ENCODE measurements at regions not wholly inside any gene's neighbourhood (a gene's known extent, or its start where the extent isn't known, plus 50 kb on each side); places are given as distances from the start of the nearest gene placed in this dataset.

DNA sequence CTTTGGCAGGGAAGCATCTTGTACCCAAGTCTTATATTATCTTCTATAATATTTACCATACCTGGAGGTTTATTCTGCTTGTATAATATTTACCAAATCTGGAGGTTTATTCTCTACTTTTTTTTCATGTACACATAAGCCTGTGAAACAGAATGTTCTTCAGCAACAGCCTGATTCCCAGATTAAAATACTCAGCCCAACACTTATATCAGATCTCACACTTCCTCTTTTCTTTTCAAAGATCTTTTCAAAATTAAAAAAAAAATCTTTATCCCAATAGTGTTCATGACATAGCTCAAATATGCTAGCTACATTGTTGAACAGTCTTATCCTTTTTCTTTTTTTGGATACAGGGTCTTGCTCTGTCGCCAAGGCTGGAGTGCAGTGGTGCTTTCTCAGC is 300.7 kb downstream of the LMO7 start:
- Histone ChIP-seq H2BK120ac (replicated peaks; ENCODE audit: low read depth, low read length) (no peak overlapping the region), H4K8ac (ENCODE audit: extremely low read depth, insufficient read depth, low read length) (no peak overlapping the region), H2AK5ac (ENCODE audit: low read depth, low read length) (no peak overlapping the region), H3K36me3 (ENCODE audit: control insufficient read depth in 2 of 4, insufficient read depth in 4 of 4, low read length in 3 of 4) (no peaks in the 10 kb centered on the region), H3K4me3 (ENCODE audit: extremely low read depth in 1 of 4, insufficient read depth in 2 of 4, low read depth in 3 of 4, low read length in 4 of 4) (no peak overlapping the region), H3K79me1 (ENCODE audit: low read depth, low read length) (no peaks in the 10 kb centered on the region), H3K9me3 (ENCODE audit: insufficient read depth in 2 of 2, low read depth in 1 of 2, low read length in 1 of 2) (no peaks in the 10 kb centered on the region), H3K56ac (replicated peaks; ENCODE audit: insufficient read length, low read depth, low read length) (no peak overlapping the region), H3K4ac (replicated peaks; ENCODE audit: insufficient read length, low read depth, low read length) (no peak overlapping the region), H2BK12ac (ENCODE audit: low read depth, low read length) (no peak overlapping the region), H3K14ac (ENCODE audit: insufficient read length) (no peak overlapping the region), H4K91ac (replicated peaks; ENCODE audit: insufficient read length, low read length) (no peak overlapping the region), H4K20me1 (replicated peaks in 1 of 2; ENCODE audit: control insufficient read depth in 1 of 2, insufficient read depth in 2 of 2, low read length in 2 of 2) (no peaks in the 10 kb centered on the region), H3K27me3 (replicated peaks in 1 of 4; ENCODE audit: control insufficient read depth in 3 of 4, extremely low read depth in 1 of 4, insufficient read depth in 3 of 4, low read length in 3 of 4) (no peaks in the 10 kb centered on the region), H2BK5ac (ENCODE audit: low read depth, low read length) (no peak overlapping the region), H4K5ac (ENCODE audit: insufficient read length, low read depth, low read length) (no peak overlapping the region), H2AFZ (ENCODE audit: low read length) (no peak overlapping the region), H3K27ac (ENCODE audit: low read depth, low read length) (no peak overlapping the region), H3K23ac (ENCODE audit: insufficient read length) (no peak overlapping the region), H3K23me2 (ENCODE audit: low read depth, low read length) (no peaks in the 10 kb centered on the region), H3K4me1 (replicated peaks in 1 of 4; ENCODE audit: control insufficient read depth in 3 of 4, insufficient read depth in 4 of 4, low read length in 3 of 4) (no peaks in the 10 kb centered on the region), H2BK15ac (ENCODE audit: low read length) (no peak overlapping the region), H3K79me2 (ENCODE audit: control insufficient read depth in 1 of 2, insufficient read depth in 2 of 2, low read length in 2 of 2) (no peaks in the 10 kb centered on the region), H3K9ac (replicated peaks in 1 of 4; ENCODE audit: extremely low read depth in 1 of 4, low read depth in 3 of 4, low read length in 3 of 4) (no peak overlapping the region), H3K18ac (ENCODE audit: extremely low read depth, low read length) (no peak overlapping the region), H2BK20ac (ENCODE audit: low read length) (no peak overlapping the region), H3K4me2 (ENCODE audit: insufficient read depth in 1 of 2, low read depth in 2 of 2, low read length in 2 of 2) (no peak overlapping the region)
- WGBS, 2 experiments (ENCODE audit: extremely low coverage in 1 of 2, insufficient coverage in 1 of 2, insufficient read length in 1 of 2, insufficient replicate concordance in 2 of 2, low coverage in 1 of 2, low lambda C conversion rate in 2 of 2, missing lambda C conversion rate in 1 of 2), result 25% methylated on average over 1 of the region's 1 CpG; no CpG with 5 or more reads in 1 of the 2 experiments
- CTCF ChIA-PET (ENCODE audit: partially characterized antibody), result interaction anchor here (0.6 to 1.0 kb wide), 2 partner anchors 50 to 547 kb away, joined by 3 to 5 read pairs; no protein-coding TSS in a partner anchor
- FAIRE-seq, result no peak
- no peak for DNase-seq (ENCODE audit: low read depth in 1 of 2, low spot score in 2 of 2)
- POLR2A ChIA-PET (ENCODE audit: partially characterized antibody), result no interaction called here
- TF ChIP-seq EGR1 (IDR thresholded peaks at IDR 0.05; ENCODE audit: borderline replicate concordance, low read depth, low read length) (no peak), PHF8 (conservative IDR thresholded peaks at IDR 0.05; ENCODE audit: low read depth, low read length) (no peak), JUND (IDR thresholded peaks at IDR 0.05; ENCODE audit: low read length) (no peak), SUZ12 (IDR thresholded peaks at IDR 0.05; ENCODE audit: low read length) (no peak), RAD21 (IDR thresholded peaks at IDR 0.05 in 1 of 2, conservative IDR thresholded peaks at IDR 0.05 in 1 of 2; ENCODE audit: low read depth in 2 of 2, low read length in 2 of 2) (no peak), SIX5 (IDR thresholded peaks at IDR 0.05; ENCODE audit: low read depth, low read length) (no peak), EP300 (IDR thresholded peaks at IDR 0.05; ENCODE audit: borderline replicate concordance in 1 of 2, low read depth in 2 of 2, low read length in 2 of 2) (no peak), CBX5 (IDR thresholded peaks at IDR 0.05; ENCODE audit: low read depth, low read length) (no peak), RXRA (IDR thresholded peaks at IDR 0.05; ENCODE audit: insufficient read depth, low read depth, low read length) (no peak), BCL11A (IDR thresholded peaks at IDR 0.05; ENCODE audit: low read depth in 2 of 2, low read length in 2 of 2) (no peak)
- TF ChIP-seq, protein P1, sequence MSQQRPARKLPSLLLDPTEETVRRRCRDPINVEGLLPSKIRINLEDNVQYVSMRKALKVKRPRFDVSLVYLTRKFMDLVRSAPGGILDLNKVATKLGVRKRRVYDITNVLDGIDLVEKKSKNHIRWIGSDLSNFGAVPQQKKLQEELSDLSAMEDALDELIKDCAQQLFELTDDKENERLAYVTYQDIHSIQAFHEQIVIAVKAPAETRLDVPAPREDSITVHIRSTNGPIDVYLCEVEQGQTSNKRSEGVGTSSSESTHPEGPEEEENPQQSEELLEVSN (IDR thresholded peaks at IDR 0.05), result no peak

Measured in H1 (cell line).